GM13976 (cell line): ENCODE measurements at regions not wholly inside any gene's neighbourhood (a gene's known extent, or its start where the extent isn't known, plus 50 kb on each side); places are given as distances from the start of the nearest gene placed in this dataset.
"Not testable (repeated sequence)": the region's sequence is repeated elsewhere in the genome, so short reads cannot be mapped to it uniquely, and the experiment has no call there.

Experiments
- DNase-seq: peaks from one replicate; pipeline ENCODE4 v3.0.0; 2012; ENCODE audit warnings: low spot score
- in situ Hi-C: fragments of 300-500 bp; cut with MboI; formaldehyde crosslinking; loops from one replicate; pipeline ENCODE4 v1.12.0; 2022; ENCODE audit warnings: low sequenced_read_pairs, mixed read lengths, inconsistent platforms; ENCODE audit not compliant: unreplicated experiment

DNA sequence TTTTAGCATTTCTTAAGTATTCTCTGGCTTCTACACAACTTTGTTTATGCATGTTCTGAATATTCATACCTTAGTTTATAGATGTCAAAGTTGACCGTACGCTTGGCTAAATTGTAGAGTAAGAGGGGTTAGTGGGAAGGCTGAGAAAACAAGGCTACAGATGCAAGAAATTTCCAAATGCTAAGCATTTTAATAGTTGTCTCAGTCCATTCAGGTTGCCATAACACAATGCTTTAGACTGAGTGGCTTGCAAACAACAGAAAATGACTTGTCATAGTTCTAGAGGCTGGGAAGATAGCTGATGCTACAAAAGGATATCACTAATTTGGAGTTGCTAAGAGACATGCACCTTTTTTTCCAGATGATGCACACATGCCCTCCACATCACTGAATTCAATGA is 53.0 kb upstream of the C1QTNF3 start:
- in situ Hi-C loops, DNase-seq: not testable (repeated sequence)

DNA sequence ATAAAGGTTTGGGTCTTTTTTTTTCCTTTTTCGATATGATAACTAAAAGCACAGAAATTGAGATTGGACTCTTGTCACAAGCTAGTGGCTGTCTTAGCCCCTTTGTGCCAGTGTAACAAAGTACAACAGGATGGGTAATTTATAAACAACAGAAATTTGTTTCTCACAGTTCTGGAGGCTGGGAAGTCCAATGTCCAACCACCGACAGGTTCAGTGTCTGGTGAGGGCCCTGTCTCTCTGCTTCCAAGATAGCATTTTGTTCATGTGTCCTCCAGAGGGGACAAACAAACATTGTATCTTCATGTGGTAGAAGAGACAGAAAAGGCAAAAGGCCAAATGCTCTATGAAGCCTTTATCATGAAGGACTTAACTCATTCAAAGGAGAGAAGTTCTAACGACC is 56.9 kb upstream of the C1QTNF3 start:
- in situ Hi-C loops, DNase-seq: not testable (repeated sequence)

DNA sequence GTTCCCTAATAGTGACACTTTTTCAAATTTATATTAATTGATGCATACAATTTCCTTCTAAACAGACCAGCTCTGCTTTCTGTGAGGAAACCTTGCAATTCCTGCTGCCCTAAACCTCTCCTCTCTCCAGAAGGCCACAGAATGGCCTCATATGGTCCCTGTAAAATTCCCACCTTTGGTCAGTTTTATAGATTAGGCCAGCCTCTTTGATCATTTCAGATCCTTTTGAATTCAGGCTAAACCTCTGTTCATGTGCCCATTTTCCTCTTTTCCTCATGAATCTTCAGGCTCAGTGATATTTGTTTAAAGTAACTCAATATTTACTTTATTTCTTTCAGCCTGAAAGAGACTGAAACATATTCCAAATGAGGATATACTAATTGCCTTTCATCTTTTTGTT is 58.6 kb upstream of the C1QTNF3 start:
- in situ Hi-C loops: not testable (repeated sequence)

DNA sequence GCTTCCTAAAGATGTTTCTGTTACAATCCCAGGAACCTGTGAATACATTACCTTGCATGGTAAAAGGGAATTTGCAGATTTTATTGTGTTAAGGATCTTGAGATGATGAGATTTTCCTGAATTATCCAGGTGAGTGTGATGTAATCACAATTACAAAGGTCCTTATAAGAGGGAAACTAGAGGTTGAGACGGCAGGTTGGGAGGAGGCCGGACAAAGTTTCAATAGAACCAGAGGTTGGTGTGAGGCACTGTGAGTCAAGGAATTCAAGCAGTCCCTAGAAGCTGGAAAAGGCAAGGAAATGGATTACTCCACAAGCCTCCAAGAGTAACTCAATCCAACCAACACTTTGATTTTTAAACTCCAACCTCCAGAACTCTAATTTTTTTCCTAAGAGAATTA is 65.9 kb upstream of the C1QTNF3 start:
- in situ Hi-C loops, DNase-seq: not testable (repeated sequence)

More for the DNA sequence above, 58.6 kb upstream of the C1QTNF3 start:
- DNase-seq: not testable (repeated sequence)

DNA sequence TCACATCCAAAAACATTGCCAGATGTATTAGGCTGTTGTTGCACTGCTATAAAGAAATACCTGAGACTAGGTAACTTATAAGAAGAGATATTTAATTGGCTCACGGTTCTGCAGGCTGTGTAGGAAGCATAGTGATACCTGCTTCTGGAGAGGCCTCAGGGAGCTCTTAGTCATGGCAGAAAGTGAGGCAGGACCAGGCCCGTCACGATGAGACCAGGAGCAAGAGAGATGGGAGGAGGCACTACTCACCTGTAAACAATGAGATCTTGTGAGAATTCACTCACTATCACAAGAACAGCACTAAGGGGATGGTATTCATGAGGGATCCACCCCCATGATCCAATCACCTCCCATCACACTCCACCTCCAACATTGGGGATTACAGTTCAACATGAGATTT is 81.3 kb upstream of the C1QTNF3 start:
- in situ Hi-C loops, DNase-seq: not testable (repeated sequence)

DNA sequence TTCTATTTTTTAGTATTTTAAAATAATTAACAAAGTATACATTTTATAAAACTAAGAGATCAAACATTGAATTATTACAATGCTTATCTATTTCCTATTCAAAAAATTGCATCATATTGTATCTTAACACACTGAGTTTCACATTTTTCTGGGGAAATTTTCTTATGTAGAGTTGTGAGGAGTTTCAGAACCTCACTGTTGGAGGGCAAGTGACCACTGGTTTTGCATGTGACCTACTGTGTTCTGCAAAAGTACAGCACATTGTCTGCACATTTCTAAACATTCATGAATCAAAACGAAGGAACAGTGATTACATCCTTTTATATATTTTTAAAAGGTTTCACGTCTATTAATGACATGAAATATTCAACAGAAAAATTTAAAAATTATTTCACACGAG is 82.3 kb upstream of the C1QTNF3 start:
- DNase-seq, in situ Hi-C loops: not testable (repeated sequence)

DNA sequence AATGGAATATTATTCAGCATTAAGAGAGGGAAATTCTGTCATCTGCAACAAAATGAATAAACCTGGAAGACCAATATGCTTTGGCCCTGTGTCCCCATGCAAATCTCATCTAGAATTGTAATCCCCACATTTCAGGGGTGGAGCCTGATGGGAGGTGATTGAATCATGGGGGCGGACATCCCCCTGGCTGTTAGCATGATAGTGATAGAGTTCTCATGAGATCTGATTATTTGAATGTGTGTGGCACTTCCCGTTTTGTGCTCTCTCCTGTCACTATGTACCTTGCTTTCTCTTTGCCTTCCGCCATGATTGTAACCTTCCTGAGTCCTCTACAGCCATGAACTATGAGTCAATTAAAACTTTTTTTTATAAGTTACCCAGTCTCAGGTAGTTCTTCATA is 83.7 kb upstream of the C1QTNF3 start:
- DNase-seq, in situ Hi-C loops: not testable (repeated sequence)

DNA sequence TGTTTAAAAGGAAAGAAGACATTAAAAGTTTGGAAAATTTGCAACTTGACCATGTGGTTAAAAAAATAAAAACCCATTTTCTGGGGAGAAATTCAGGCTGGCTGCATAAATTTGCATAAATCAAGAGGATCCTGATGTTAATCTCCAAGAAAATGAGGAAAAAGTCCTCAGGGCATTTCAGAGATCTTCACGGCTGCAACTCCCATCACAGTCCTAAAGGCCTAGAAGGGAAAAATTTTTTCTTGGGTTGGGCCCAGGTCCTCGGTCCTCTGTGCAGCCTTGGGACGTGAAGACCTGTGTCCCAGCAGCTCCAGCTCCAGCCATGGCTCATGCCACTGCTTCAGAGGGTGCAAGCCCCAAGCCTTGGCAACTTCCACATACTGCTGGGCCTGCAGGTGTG is 84.8 kb upstream of the C1QTNF3 start:
- in situ Hi-C loops: not testable (repeated sequence)

DNA sequence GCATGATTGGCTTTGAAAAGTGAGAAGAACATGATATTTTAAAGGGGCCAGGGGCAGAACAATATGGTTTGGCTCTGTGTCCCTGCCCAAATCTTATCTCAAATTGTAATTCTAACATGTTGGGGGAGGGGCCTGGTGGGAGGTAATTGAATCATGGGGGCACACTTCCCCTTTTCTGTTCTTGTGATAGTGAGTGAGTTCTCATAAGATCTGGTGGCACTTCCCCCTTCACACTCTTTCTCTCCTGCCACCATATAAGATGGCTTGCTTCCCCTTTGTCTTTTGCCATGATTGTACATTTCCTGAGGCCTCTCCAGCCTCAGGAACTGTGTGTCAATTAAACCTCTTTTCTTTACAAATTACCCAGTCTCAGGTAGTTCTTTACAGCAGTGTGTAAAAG is 85.9 kb upstream of the C1QTNF3 start:
- in situ Hi-C loops, DNase-seq: not testable (repeated sequence)

More for the DNA sequence above, 84.8 kb upstream of the C1QTNF3 start:
- not testable (repeated sequence) for DNase-seq

DNA sequence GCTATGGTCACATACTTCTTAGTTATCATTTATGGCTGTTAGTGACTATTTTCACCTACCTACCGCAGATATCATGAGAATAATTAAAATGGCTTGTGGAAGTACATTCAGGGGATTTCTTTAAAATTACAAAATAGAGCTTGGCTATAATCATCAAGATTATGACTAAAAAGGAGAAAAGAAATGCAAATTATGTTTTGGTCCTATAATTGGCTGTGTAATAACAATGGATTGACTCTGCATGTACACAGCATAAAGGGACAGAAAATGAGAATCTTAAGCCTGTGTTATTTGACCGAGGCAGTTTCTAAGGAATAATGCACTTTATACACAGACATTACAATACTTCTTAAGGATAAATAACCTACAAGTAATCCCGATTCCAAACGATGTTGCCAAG is 112.0 kb upstream of the C1QTNF3 start:
- DNase-seq, in situ Hi-C loops: not testable (repeated sequence)

DNA sequence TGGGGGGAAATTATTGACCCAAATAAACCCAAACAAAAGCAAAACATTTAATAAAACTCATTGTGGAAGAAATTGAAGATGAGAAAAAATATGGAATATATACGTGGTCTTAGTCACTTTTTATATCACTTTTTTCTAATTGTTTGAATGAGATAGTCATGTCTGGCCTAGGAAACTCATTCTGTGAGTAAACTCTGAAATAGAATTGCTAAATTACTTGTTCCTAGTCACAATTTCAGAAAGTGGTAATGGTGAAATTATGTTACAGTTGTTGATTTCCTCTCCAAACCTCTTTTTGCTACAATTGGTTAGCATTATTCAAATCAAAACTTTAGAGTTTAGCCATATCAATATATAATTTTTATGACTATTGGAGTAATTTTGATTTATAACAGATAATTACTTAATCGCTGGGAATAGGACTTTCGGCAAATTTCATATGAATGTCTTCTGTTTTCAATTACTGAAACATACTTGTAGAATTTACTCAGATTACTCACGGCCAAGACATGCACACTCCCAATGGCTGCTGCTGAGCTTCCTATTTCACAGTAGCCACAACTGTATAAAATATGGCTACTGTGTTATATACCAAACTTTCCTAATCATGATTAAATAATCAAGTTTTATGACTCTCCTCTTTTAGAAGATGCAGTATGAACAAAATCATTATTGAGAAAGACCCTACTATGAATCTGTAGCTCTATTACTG is 113.8 kb upstream of the C1QTNF3 start:
- DNase-seq, in situ Hi-C loops: not testable (repeated sequence)

DNA sequence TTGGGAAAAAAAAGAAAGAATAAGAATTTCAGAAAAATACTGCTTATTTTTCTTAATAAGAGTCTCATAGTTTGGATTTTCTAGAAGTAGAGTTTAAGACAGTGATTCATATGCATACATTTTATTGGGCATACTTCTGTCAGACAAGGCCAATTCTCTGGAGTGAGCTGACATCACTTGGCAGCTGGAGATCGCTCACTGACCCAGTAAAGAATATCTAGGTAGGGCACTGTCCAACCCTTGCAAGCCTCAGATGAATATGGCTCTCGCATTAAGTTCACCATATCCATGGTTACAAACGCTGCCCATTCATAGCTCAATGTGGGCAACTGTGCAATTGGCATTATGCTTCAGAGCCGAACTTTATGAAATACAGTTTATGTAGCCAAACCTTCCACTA is 117.9 kb upstream of the C1QTNF3 start:
- DNase-seq, in situ Hi-C loops: not testable (repeated sequence)

DNA sequence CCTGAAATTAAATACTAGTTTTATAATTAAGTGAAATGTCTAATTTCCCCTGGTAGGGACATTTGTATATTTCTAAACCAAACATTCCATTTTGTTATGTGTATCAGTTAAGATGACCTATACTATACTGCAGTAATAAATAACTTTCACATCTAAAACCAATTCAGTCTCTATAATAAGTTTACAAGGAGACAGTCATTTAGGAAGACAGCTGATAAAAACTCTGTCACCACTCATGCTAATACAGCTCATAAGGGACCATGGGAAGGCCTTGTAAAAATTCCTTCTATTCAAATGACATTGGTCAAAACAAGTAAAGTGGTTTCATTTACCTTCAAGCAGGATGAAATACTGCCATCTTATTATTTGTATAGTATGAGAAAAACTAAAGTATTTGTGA is 128.4 kb upstream of the C1QTNF3 start:
- in situ Hi-C loops, DNase-seq: not testable (repeated sequence)

DNA sequence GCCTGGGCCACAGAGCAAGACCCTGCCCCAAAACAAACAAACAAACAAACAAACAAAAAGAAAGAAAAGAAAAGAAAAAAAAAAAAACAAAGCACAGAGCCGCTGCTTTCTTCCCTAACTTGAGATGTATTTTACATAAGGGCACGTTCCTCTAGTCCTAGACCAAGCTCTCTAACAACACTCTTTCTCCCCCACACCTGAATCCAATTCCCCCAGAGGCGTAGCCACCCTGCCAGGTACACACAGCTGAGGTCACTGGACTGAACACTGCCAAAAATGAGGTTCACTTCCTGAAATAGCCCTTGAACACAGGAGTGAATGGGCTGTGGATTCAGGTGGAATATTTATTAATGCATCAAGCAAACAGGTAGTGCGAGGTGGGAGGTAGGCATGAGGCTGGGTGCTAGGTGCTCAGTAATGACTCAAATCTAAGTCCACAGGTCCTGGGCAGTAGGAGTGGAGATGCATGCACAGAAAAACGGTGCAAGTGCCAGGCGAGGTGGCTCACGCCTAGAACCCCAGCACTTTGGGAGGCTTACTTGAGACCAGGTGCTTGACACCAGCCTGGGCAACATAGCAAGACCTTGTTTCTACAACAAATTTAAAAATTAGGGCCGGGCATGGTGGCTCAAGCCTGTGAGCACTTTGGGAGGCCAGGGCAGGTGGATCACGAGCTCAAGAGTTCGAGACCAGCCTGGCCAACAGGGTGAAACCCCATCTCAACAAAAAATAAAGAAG is 136.6 kb upstream of the C1QTNF3 start:
- DNase-seq: not testable (repeated sequence)
- in situ Hi-C loops: loop anchor here (25.0 kb wide), 1 partner anchor 167 kb away; the partner anchor contains the start of gene AMACR

DNA sequence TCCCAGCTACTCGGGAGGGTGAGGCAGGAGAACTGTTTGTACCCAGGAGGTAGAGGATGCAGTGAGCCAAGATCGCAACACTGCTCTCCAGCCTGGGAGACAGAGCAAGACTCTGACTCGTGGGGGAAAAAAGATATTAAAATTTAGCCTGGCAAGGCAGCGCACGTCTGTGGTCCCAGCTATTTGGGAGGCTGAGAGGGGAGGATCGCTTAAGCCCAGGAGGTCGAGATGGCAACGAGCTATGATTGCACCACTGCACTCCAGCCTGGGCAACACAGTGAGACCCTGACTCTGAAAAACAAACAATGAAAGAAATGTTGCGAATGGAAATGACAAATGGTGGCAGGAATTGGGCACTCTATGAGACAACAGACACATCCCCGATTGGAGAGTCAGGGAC is 137.2 kb upstream of the C1QTNF3 start:
- not testable (repeated sequence) for DNase-seq
- in situ Hi-C loops: loop anchor here (25.0 kb wide), 1 partner anchor 168 kb away; the partner anchor contains the start of gene AMACR

DNA sequence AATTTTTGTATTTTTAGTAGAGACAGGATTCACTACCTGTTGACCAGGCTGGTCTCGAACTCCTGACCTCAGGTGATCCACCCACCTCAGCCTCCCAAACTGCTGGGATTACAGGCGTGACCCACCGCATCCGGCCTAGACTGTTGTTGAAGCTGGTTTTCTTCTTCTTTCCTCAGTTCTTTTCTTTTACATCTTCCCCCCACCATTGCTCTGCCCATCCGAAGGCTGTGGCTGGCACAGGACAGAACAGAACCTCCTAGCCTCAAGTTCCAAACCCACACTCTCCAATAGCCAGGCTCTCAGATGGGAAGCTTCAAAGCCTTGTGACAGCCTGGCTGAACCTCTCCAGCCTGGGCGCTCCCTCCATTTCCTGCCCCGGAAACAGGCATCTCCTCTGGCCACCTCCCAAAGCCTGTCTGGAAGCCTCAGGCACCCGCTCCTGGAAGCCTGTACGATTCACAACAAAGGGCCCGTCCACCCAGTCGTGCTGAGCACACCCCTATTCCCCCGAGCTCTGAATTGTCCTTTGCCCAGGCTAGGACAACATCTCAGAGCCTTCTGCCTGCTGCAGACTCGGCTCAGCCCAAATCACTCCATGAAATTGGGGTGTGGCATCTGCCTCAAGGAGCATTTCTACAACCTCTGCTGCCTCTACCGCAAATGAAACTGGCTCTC is 138.1 kb upstream of the C1QTNF3 start:
- not testable (repeated sequence) for DNase-seq
- in situ Hi-C loops: loop anchor here (25.0 kb wide), 1 partner anchor 169 kb away; the partner anchor contains the start of gene AMACR

DNA sequence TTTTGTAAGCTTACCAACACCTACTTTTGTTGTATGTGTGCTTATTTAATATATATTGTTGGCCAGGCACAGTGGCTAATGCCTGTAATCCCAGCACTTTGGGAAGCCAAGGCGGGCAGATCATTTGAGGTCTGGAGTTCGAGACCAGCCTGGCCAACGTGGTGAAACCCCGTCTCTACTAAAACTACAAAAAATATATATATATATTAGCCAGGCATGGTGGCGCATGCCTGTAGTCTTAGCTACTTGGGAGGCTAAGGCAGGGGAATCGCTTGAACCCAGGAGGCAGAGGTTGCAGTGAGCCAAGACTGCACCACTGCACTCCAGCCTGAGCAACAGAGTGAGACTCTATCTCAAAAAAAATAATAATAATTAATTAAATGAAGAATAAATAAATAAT is 142.0 kb upstream of the C1QTNF3 start:
- in situ Hi-C loops: loop anchor here (25.0 kb wide), 1 partner anchor 173 kb away; the partner anchor contains the start of gene AMACR
- not testable (repeated sequence) for DNase-seq

DNA sequence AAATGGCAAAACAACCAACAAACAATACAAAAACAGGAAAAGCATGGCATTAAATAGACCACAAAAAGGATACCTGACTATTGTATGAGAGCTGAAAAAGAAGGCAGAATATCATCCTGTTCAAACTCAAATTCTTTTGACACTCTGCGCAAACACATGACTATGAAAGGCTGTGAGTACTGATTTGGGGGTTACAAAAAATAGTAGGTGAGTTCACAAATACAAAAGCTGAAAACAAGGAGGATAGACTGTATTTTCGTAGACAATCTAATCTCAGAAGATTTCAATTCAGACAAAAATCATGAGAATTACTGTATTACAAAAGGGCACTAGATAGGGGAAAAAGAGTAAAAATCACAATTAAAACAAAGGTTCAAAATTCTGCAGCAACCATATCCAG is 142.6 kb upstream of the C1QTNF3 start:
- in situ Hi-C loops: loop anchor here (25.0 kb wide), 1 partner anchor 173 kb away; the partner anchor contains the start of gene AMACR
- DNase-seq: not testable (repeated sequence)

DNA sequence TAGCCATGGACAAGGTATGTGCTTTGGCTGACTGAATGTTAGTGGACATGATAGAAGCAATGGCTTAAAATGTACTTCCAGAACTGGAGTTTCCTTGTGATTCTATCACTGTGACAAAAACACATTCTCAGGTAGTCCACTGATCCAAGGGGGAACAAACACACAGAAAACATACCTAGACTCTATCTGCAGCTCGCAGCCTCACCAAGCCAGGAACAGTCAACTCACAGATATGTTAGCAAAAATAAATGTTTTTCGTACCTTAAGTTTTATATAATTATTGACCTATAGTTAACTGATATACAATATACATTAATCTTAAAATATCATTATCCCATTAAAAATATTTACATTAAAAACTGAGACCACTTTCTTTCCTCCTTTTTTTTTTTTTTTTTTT is 143.1 kb upstream of the C1QTNF3 start:
- in situ Hi-C loops: loop anchor here (25.0 kb wide), 1 partner anchor 174 kb away; the partner anchor contains the start of gene AMACR
- not testable (repeated sequence) for DNase-seq
